GM18858 (cell line): ENCODE measurements at regions not wholly inside any gene's neighbourhood (a gene's known extent, or its start where the extent isn't known, plus 50 kb on each side); places are given as distances from the start of the nearest gene placed in this dataset.

ENCODE experiments used
- ATAC-seq: cut with Tn5 transposase; IDR thresholded peaks from one replicate; pipeline ENCODE4 v1.9.1; 2021; ENCODE audit not compliant: unreplicated experiment

GRCh38 chr14:61847861-61848260 is 85.6 kb downstream of the SNAPC1 start:
- no peak for ATAC-seq

GRCh38 chr14:61854898-61855297 is 92.7 kb downstream of the SNAPC1 start:
- no peak for ATAC-seq

- ATAC-seq = peak; percentile 98
These were observed 98.2 kb downstream of the SNAPC1 start for GRCh38 chr14:61860294-61860918.

GRCh38 chr14:61861320-61861865 is 99.2 kb downstream of the SNAPC1 start:
- ATAC-seq = no peak

- no peak for ATAC-seq
These were observed 102.2 kb downstream of the SNAPC1 start for GRCh38 chr14:61864329-61864898.

- ATAC-seq = peak; percentile 95
These were observed 105.0 kb downstream of the SNAPC1 start for GRCh38 chr14:61866932-61867920.

- ATAC-seq = no peak
These were observed 106.6 kb downstream of the SNAPC1 start for GRCh38 chr14:61868846-61869245.

- ATAC-seq = no peak
These were observed 107.9 kb downstream of the SNAPC1 start for GRCh38 chr14:61870163-61870562.

- ATAC-seq = peak; percentile 93
These were observed 110.2 kb downstream of the SNAPC1 start for GRCh38 chr14:61872452-61872851.

- ATAC-seq = no peak
These were observed 113.3 kb downstream of the SNAPC1 start for GRCh38 chr14:61875483-61875882.

- ATAC-seq = no peak
These were observed 114.3 kb downstream of the SNAPC1 start for GRCh38 chr14:61876362-61877034.

- ATAC-seq = no peak
These were observed 114.8 kb downstream of the SNAPC1 start for GRCh38 chr14:61877035-61877390.

GRCh38 chr14:61877768-61878167 is 115.5 kb downstream of the SNAPC1 start:
- no peak for ATAC-seq

GRCh38 chr14:61878931-61879330 is 116.7 kb downstream of the SNAPC1 start:
- ATAC-seq = no peak

- ATAC-seq = no peak
These were observed 118.8 kb downstream of the SNAPC1 start for GRCh38 chr14:61881046-61881445.

GRCh38 chr14:61884711-61885110 is 122.5 kb downstream of the SNAPC1 start:
- ATAC-seq = no peak

GRCh38 chr14:61885203-61885961 is 123.2 kb downstream of the SNAPC1 start:
- ATAC-seq = no peak

GRCh38 chr14:61887628-61888027 is 125.4 kb downstream of the SNAPC1 start:
- no peak for ATAC-seq

- ATAC-seq = peak; percentile 99
These were observed 127.7 kb downstream of the SNAPC1 start for GRCh38 chr14:61889914-61890351.

GRCh38 chr14:61891170-61891569 is 128.9 kb downstream of the SNAPC1 start:
- ATAC-seq = no peak
